Panc1 (cell line): ENCODE measurements at regions not wholly inside any gene's neighbourhood (a gene's known extent, or its start where the extent isn't known, plus 50 kb on each side); places are given as distances from the start of the nearest gene placed in this dataset.

Experiments used
- ATAC-seq: fragments of 200-7000 bp; cut with Tn5 transposase; 2 replicates; pipeline ENCODE4 v1.9.1; 2020; ENCODE audit warnings: mild to moderate bottlenecking, moderate library complexity
- BruUV-seq: library from RNA; stranded (reverse); fragments of 400-500 nt; replicated peaks from 2 replicates; lab custom pipeline; 2021; lab: Mats Ljungman, UMichigan
- CTCF ChIA-PET: fragments of 300-600 bp; sonication (Branson Sonifier 250); formaldehyde crosslinking; loops from one replicate; lab custom pipeline; 2022; ENCODE audit warnings: antibody characterized with exemption; lab: Charles Lee
- POLR2A ChIA-PET: fragments of 300-600 bp; sonication (Branson Sonifier 250); formaldehyde crosslinking; loops from one replicate; lab custom pipeline; 2022; ENCODE audit warnings: antibody characterized with exemption; lab: Charles Lee
- DNase-seq: peaks from one replicate; pipeline ENCODE4 v3.0.0-alpha.2; 2010; ENCODE audit warnings: low read depth, low spot score
- H3K27ac ChIP-seq: 2 replicates; pipeline ENCODE4 v1.5.1; 2011; ENCODE audit warnings: mild to moderate bottlenecking, low read length, inconsistent platforms
- H3K27me3 ChIP-seq: fragments of 200-500 bp; sonication (Bioruptor generic); 2 replicates; pipeline ENCODE4 v1.6.0; 2014; ENCODE audit warnings: low read length, inconsistent platforms; ENCODE audit not compliant: control insufficient read depth, insufficient read depth
- H3K36me3 ChIP-seq: fragments of 200-500 bp; sonication (Bioruptor generic); 2 replicates; pipeline ENCODE4 v1.5.1; 2014; ENCODE audit warnings: inconsistent platforms, mild to moderate bottlenecking, low read length, moderate library complexity; ENCODE audit not compliant: control insufficient read depth, insufficient read depth
- H3K4me1 ChIP-seq: 2 replicates; pipeline ENCODE4 v1.5.1; 2011; ENCODE audit warnings: inconsistent platforms, mild to moderate bottlenecking, low read length, moderate library complexity; ENCODE audit not compliant: control insufficient read depth, insufficient read depth
- H3K4me3 ChIP-seq, 2 experiments: 2 replicates each; pipeline ENCODE4 v1.5.1; 2011 to 2012; ENCODE audit warnings: low read depth in 2 of 2, low read length in 2 of 2, mild to moderate bottlenecking in 2 of 2, inconsistent platforms in 1 of 2, moderate library complexity in 1 of 2
- H3K9me3 ChIP-seq: fragments of 200-500 bp; sonication (Bioruptor generic); 2 replicates; pipeline ENCODE4 v1.5.1; 2014; ENCODE audit warnings: low read depth, mild to moderate bottlenecking, inconsistent platforms, low read length, moderate library complexity; ENCODE audit not compliant: control insufficient read depth, insufficient read depth
- POLR2AphosphoS5 ChIP-seq: IDR thresholded peaks from 2 replicates; pipeline ENCODE4 v1.6.1; 2012; ENCODE audit warnings: mild to moderate bottlenecking, low read depth, low read length, moderate library complexity
- SIN3A ChIP-seq: IDR thresholded peaks from 2 replicates; pipeline ENCODE4 v1.6.1; 2012; ENCODE audit warnings: low read depth, mild to moderate bottlenecking, low read length, moderate library complexity, borderline replicate concordance; ENCODE audit not compliant: insufficient read depth
- TCF7L2 ChIP-seq: IDR thresholded peaks from 2 replicates; pipeline ENCODE4 v1.6.1; 2011; ENCODE audit warnings: mild to moderate bottlenecking, low read depth, low read length, inconsistent platforms
- in situ Hi-C: cut with HindIII; loops from 2 replicates; pipeline ENCODE4 v1.10.0; 2016; ENCODE audit warnings: low sequenced_read_pairs, low pct_unique_long_range_greater_than_20kb
- intact Hi-C: fragments of 100-400 bp; cut with micrococcal nuclease; formaldehyde crosslinking; loops from one replicate; pipeline ENCODE4 v1.10.0; 2022; ENCODE audit not compliant: unreplicated experiment
- TF ChIP-seq, protein P1 (sequence below), 2 experiments: IDR thresholded peaks; 2 replicates each; pipeline ENCODE4 v1.6.1; 2011 to 2012; ENCODE audit warnings: low read depth in 2 of 2, control low read depth in 1 of 2, low read length in 1 of 2, mild to moderate bottlenecking in 1 of 2, moderate library complexity in 1 of 2; ENCODE audit not compliant: insufficient read depth in 1 of 2
- TF ChIP-seq, protein P2 (sequence below): fragments of 450-650 bp; IDR thresholded peaks from 2 replicates; pipeline ENCODE4 v1.5.1; 2017; ENCODE audit warnings: mild to moderate bottlenecking

DNA sequence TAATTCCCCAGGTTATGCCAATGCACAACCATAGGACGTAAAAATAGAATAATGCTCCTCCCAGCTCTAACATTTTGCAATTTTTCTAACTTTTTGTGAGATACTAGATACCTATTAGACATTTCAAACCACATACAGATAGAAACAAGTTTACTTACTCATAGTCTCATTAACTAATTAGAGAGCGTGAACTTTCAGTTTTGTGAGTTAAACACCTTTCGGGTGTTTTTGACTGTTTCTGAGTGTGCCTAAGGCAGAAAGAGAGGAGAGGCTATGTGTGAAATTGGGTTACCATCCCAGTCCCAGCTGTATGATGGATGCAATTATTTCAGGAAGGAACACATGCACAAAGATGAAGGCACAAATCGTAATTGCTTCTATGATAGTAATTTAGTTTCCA is 300.4 kb upstream of the POU1F1 start:
- no peak for TF ChIP-seq SIN3A
- no peak for TF ChIP-seq POLR2AphosphoS5
- TF ChIP-seq, protein P1, sequence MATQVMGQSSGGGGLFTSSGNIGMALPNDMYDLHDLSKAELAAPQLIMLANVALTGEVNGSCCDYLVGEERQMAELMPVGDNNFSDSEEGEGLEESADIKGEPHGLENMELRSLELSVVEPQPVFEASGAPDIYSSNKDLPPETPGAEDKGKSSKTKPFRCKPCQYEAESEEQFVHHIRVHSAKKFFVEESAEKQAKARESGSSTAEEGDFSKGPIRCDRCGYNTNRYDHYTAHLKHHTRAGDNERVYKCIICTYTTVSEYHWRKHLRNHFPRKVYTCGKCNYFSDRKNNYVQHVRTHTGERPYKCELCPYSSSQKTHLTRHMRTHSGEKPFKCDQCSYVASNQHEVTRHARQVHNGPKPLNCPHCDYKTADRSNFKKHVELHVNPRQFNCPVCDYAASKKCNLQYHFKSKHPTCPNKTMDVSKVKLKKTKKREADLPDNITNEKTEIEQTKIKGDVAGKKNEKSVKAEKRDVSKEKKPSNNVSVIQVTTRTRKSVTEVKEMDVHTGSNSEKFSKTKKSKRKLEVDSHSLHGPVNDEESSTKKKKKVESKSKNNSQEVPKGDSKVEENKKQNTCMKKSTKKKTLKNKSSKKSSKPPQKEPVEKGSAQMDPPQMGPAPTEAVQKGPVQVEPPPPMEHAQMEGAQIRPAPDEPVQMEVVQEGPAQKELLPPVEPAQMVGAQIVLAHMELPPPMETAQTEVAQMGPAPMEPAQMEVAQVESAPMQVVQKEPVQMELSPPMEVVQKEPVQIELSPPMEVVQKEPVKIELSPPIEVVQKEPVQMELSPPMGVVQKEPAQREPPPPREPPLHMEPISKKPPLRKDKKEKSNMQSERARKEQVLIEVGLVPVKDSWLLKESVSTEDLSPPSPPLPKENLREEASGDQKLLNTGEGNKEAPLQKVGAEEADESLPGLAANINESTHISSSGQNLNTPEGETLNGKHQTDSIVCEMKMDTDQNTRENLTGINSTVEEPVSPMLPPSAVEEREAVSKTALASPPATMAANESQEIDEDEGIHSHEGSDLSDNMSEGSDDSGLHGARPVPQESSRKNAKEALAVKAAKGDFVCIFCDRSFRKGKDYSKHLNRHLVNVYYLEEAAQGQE (IDR thresholded peaks at IDR 0.05; ENCODE audit: insufficient read depth in 1 of 2, low read depth in 2 of 2, low read length in 1 of 2), result no peak
- TF ChIP-seq, protein P2, sequence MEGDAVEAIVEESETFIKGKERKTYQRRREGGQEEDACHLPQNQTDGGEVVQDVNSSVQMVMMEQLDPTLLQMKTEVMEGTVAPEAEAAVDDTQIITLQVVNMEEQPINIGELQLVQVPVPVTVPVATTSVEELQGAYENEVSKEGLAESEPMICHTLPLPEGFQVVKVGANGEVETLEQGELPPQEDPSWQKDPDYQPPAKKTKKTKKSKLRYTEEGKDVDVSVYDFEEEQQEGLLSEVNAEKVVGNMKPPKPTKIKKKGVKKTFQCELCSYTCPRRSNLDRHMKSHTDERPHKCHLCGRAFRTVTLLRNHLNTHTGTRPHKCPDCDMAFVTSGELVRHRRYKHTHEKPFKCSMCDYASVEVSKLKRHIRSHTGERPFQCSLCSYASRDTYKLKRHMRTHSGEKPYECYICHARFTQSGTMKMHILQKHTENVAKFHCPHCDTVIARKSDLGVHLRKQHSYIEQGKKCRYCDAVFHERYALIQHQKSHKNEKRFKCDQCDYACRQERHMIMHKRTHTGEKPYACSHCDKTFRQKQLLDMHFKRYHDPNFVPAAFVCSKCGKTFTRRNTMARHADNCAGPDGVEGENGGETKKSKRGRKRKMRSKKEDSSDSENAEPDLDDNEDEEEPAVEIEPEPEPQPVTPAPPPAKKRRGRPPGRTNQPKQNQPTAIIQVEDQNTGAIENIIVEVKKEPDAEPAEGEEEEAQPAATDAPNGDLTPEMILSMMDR, result no peak
- no peaks in the 10 kb centered on the region for H3K4me1 ChIP-seq
- ATAC-seq, result no peak
- no peaks in the 10 kb centered on the region for H3K9me3 ChIP-seq
- H3K4me3 ChIP-seq, result no peak overlapping the region
- intact Hi-C loops, result no loop called here
- BruUV-seq, result no TSS peak
- H3K27ac ChIP-seq, result no peak overlapping the region
- ChIA-PET POLR2A (no interaction called here), CTCF (interaction anchor here (0.6 kb wide), 1 partner anchor 51 kb away, joined by 3 read pairs; no protein-coding TSS in a partner anchor)
- H3K36me3 ChIP-seq, result no peaks in the 10 kb centered on the region
- H3K27me3 ChIP-seq, result no peaks in the 10 kb centered on the region
- in situ Hi-C loops, result no loop called here
- DNase-seq, result no peak

DNA sequence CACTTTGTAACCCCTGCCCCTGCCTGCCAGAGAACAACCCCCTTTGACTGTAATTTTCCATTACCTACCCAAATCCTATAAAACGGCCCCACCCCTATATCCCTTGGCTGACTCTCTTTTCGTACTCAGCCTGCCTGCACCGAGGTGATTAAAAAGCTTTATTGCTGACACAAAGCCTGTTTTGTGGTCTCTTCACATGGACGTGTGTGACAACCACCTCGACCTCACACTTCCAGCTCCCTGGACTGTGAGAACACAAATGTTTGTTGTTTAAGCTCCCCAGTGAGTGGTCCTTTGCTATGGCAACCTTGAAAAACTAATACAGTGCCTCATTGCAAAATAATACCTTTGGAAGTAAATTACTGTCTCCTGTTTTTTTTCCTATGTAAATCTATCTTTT is 299.2 kb upstream of the POU1F1 start:
- in situ Hi-C loops (no loop called here), intact Hi-C loops (no loop called here)
- no peaks in the 10 kb centered on the region for H3K4me1 ChIP-seq
- no peak overlapping the region for H3K4me3 ChIP-seq
- ATAC-seq (no peak), DNase-seq (no peak)
- no peaks in the 10 kb centered on the region for H3K9me3 ChIP-seq
- H3K36me3 ChIP-seq, result no peaks in the 10 kb centered on the region
- no peak overlapping the region for H3K27ac ChIP-seq
- no TSS peak for BruUV-seq
- POLR2A ChIA-PET, result no interaction called here
- no peaks in the 10 kb centered on the region for H3K27me3 ChIP-seq
- CTCF ChIA-PET, result no interaction called here
- TF ChIP-seq SIN3A, result no peak
- no peak for TF ChIP-seq TCF7L2
- no peak for TF ChIP-seq POLR2AphosphoS5
- TF ChIP-seq, protein P1 (IDR thresholded peaks at IDR 0.05; ENCODE audit: insufficient read depth in 1 of 2, low read depth in 2 of 2, low read length in 1 of 2), result no peak
- TF ChIP-seq, protein P2, result no peak
